Activated T-cell treated with anti-CD3 and anti-CD28 coated beads, Interleukin-2, amount 50 U/mL, for 72 hours (primary cell): ENCODE measurements at regions not wholly inside any gene's neighbourhood (a gene's known extent, or its start where the extent isn't known, plus 50 kb on each side); places are given as distances from the start of the nearest gene placed in this dataset.
"Not testable (repeated sequence)": the region's sequence is repeated elsewhere in the genome, so short reads cannot be mapped to it uniquely, and the experiment has no call there.

Experiments
- ATAC-seq, 2 donors: fragments of 150-1000 bp; cut with Tn5 transposase; replicated peaks in 1 of 2; 2 replicates each; pipeline ENCODE4 v1.10.0; 2021; ENCODE audit warnings: moderate library complexity in 2 of 2, mild to moderate bottlenecking in 1 of 2
- DNase-seq, 2 donors: peaks; one replicate each; pipeline ENCODE4 v3.0.0; 2021 to 2022; ENCODE audit warnings: mixed read lengths in 1 of 2
- H3K27ac Mint-ChIP-seq: one replicate; pipeline ENCODE4 v1.8.0; 2022; ENCODE audit warnings: mild to moderate bottlenecking, moderate library complexity, mixed read lengths
- H3K27me3 Mint-ChIP-seq: one replicate; pipeline ENCODE4 v1.8.0; 2022; ENCODE audit warnings: low read depth, mixed read lengths
- H3K36me3 Mint-ChIP-seq, 2 donors: one replicate each; pipeline ENCODE4 v1.8.0; 2022; ENCODE audit warnings: mixed read lengths in 2 of 2, mild to moderate bottlenecking in 1 of 2; ENCODE audit not compliant: insufficient read depth in 2 of 2
- H3K4me1 Mint-ChIP-seq: one replicate; pipeline ENCODE4 v1.8.0; 2022; ENCODE audit warnings: low read depth, mixed read lengths
- H3K4me3 Mint-ChIP-seq, 2 donors: one replicate each; pipeline ENCODE4 v1.8.0; 2022; ENCODE audit warnings: mild to moderate bottlenecking in 2 of 2, mixed read lengths in 2 of 2, moderate library complexity in 2 of 2
- H3K9me3 Mint-ChIP-seq, 2 donors: one replicate each; pipeline ENCODE4 v1.8.0; 2022; ENCODE audit warnings: mixed read lengths in 2 of 2

GRCh38 chr2:31770741-31771140 lies 190.0 kb upstream of the SRD5A2 start:
- no peaks in the 10 kb centered on the region for H3K4me1 Mint-ChIP-seq

GRCh38 chr2:31765078-31765945 lies 184.6 kb upstream of the SRD5A2 start:
- H3K4me3 Mint-ChIP-seq, result no peak overlapping the region
- H3K36me3 Mint-ChIP-seq, result no peaks in the 10 kb centered on the region
- no peaks in the 10 kb centered on the region for H3K9me3 Mint-ChIP-seq
- H3K27me3 Mint-ChIP-seq, result no peaks in the 10 kb centered on the region
- DNase-seq, result no peak
- no peak overlapping the region for H3K27ac Mint-ChIP-seq
- ATAC-seq, result no peak
- H3K4me1 Mint-ChIP-seq, result no peaks in the 10 kb centered on the region

More at GRCh38 chr2:31770741-31771140, 190.0 kb upstream of the SRD5A2 start:
- no peak for ATAC-seq
- Mint-ChIP-seq H3K4me3 (no peak overlapping the region), H3K9me3 (no peaks in the 10 kb centered on the region), H3K27me3 (no peaks in the 10 kb centered on the region), H3K27ac (no peak overlapping the region), H3K36me3 (no peaks in the 10 kb centered on the region)
- DNase-seq, result no peak

- H3K27ac Mint-ChIP-seq, result no peak overlapping the region
- no peak for ATAC-seq
Observed at GRCh38 chr2:31764169-31764568, 183.4 kb upstream of the SRD5A2 start.

GRCh38 chr2:31762085-31762484 lies 181.3 kb upstream of the SRD5A2 start:
- Mint-ChIP-seq H3K4me3 (no peak overlapping the region), H3K4me1 (no peaks in the 10 kb centered on the region), H3K9me3 (no peaks in the 10 kb centered on the region), H3K27me3 (no peaks in the 10 kb centered on the region), H3K27ac (no peak overlapping the region), H3K36me3 (no peaks in the 10 kb centered on the region)
- DNase-seq (no peak), ATAC-seq (no peak)

More at GRCh38 chr2:31764169-31764568, 183.4 kb upstream of the SRD5A2 start:
- Mint-ChIP-seq H3K9me3 (no peaks in the 10 kb centered on the region), H3K4me3 (no peak overlapping the region), H3K4me1 (no peaks in the 10 kb centered on the region), H3K27me3 (no peaks in the 10 kb centered on the region), H3K36me3 (no peaks in the 10 kb centered on the region)
- no peak for DNase-seq

GRCh38 chr2:31757351-31757750 lies 176.6 kb upstream of the SRD5A2 start:
- not testable (repeated sequence) for H3K27ac Mint-ChIP-seq, ATAC-seq, DNase-seq, H3K9me3 Mint-ChIP-seq, H3K4me3 Mint-ChIP-seq, H3K36me3 Mint-ChIP-seq, H3K27me3 Mint-ChIP-seq, H3K4me1 Mint-ChIP-seq

GRCh38 chr2:31748746-31749145 lies 168.0 kb upstream of the SRD5A2 start:
- Mint-ChIP-seq H3K9me3 (peaks cover 10 to 12% of the 10 kb centered on the region in 2 donors), H3K36me3 (peaks cover 5 to 10% of the 10 kb centered on the region in 2 donors)
- H3K4me3 Mint-ChIP-seq, H3K27me3 Mint-ChIP-seq, DNase-seq, ATAC-seq, H3K4me1 Mint-ChIP-seq, H3K27ac Mint-ChIP-seq: not testable (repeated sequence)

- no peak for DNase-seq
- Mint-ChIP-seq H3K4me3 (no peak overlapping the region), H3K4me1 (no peaks in the 10 kb centered on the region), H3K36me3 (peaks cover 4 to 10% of the 10 kb centered on the region in 2 donors), H3K27ac (no peak overlapping the region), H3K27me3 (no peaks in the 10 kb centered on the region), H3K9me3 (peaks cover 11 to 15% of the 10 kb centered on the region in 2 donors)
- ATAC-seq, result no peak
Observed at GRCh38 chr2:31748041-31748440, 167.3 kb upstream of the SRD5A2 start.

GRCh38 chr2:31739161-31739560 lies 158.4 kb upstream of the SRD5A2 start:
- H3K27ac Mint-ChIP-seq, result no peak overlapping the region
- no peak for ATAC-seq

GRCh38 chr2:31736695-31737454 lies 156.1 kb upstream of the SRD5A2 start:
- DNase-seq (no peak), ATAC-seq (no peak)
- Mint-ChIP-seq H3K27ac (no peak overlapping the region), H3K4me1 (no peaks in the 10 kb centered on the region), H3K27me3 (peaks cover 6% of the 10 kb centered on the region), H3K4me3 (no peak overlapping the region), H3K36me3 (no peaks in the 10 kb centered on the region), H3K9me3 (no peaks in the 10 kb centered on the region)

More at GRCh38 chr2:31739161-31739560, 158.4 kb upstream of the SRD5A2 start:
- no peaks in the 10 kb centered on the region for H3K4me1 Mint-ChIP-seq
- peaks cover 1 to 6% of the 10 kb centered on the region in 2 donors for H3K9me3 Mint-ChIP-seq
- H3K4me3 Mint-ChIP-seq, result no peak overlapping the region
- H3K27me3 Mint-ChIP-seq, result peaks cover 6% of the 10 kb centered on the region
- peaks cover 0 to 1% of the 10 kb centered on the region in 2 donors for H3K36me3 Mint-ChIP-seq
- DNase-seq, result no peak

- ATAC-seq (no peak), DNase-seq (no peak)
- Mint-ChIP-seq H3K4me3 (no peak overlapping the region), H3K4me1 (no peaks in the 10 kb centered on the region), H3K36me3 (peaks cover 0 to 1% of the 10 kb centered on the region in 2 donors), H3K9me3 (no peaks in the 10 kb centered on the region), H3K27ac (no peak overlapping the region), H3K27me3 (peaks cover 6% of the 10 kb centered on the region)
Observed at GRCh38 chr2:31735716-31736115, 155.0 kb upstream of the SRD5A2 start.

GRCh38 chr2:31729442-31730092 lies 148.8 kb upstream of the SRD5A2 start:
- Mint-ChIP-seq H3K36me3 (peaks cover 1 to 2% of the 10 kb centered on the region in 2 donors), H3K9me3 (peaks cover 0 to 1% of the 10 kb centered on the region in 2 donors), H3K4me1 (no peaks in the 10 kb centered on the region), H3K27ac (no peak overlapping the region), H3K27me3 (no peaks in the 10 kb centered on the region), H3K4me3 (no peak overlapping the region)
- ATAC-seq, result no peak
- DNase-seq, result no peak

- ATAC-seq, result no peak
- H3K9me3 Mint-ChIP-seq, result peaks cover 0 to 1% of the 10 kb centered on the region in 2 donors
- DNase-seq, result no peak
- H3K36me3 Mint-ChIP-seq, result peaks cover 1 to 2% of the 10 kb centered on the region in 2 donors
- H3K27ac Mint-ChIP-seq, result no peak overlapping the region
- H3K4me1 Mint-ChIP-seq, result no peaks in the 10 kb centered on the region
- no peak overlapping the region for H3K4me3 Mint-ChIP-seq
- H3K27me3 Mint-ChIP-seq, result no peaks in the 10 kb centered on the region
Observed at GRCh38 chr2:31729065-31729439, 148.3 kb upstream of the SRD5A2 start.
